ENCODE measurements at regions not wholly inside any gene's neighbourhood (a gene's known extent, or its start where the extent isn't known, plus 50 kb on each side); places are given as distances from the start of the nearest gene placed in this dataset.

GRCh38 chr1:147463022-147463421 is 78.3 kb upstream of the BCL9 start:
- DNase-seq = no peak

- DNase-seq = no peak
Measured at GRCh38 chr1:147466543-147466942, 74.8 kb upstream of the BCL9 start.

DNA sequence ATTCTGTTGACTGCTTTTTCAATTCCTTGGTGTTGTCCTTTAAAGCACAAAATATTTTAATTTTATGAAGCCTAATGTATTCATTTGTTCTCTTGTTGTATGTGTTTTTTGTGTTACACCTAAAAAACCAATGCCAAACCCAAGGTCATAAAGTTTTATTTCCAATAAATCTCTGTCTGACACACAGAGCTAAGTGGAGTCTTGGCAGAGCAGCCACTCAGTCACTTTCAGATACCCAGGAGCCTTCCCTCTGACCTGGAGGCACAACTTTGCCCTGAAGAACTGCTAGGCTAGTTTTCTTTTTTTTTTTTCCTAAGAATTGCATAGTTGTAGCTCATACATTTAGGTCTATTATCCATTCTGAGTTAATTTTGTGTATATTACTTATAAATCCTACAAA is 71.2 kb upstream of the BCL9 start:
- DNase-seq = no peak

- DNase-seq = no peak
Measured at GRCh38 chr1:147472489-147472888, 68.8 kb upstream of the BCL9 start.

DNA sequence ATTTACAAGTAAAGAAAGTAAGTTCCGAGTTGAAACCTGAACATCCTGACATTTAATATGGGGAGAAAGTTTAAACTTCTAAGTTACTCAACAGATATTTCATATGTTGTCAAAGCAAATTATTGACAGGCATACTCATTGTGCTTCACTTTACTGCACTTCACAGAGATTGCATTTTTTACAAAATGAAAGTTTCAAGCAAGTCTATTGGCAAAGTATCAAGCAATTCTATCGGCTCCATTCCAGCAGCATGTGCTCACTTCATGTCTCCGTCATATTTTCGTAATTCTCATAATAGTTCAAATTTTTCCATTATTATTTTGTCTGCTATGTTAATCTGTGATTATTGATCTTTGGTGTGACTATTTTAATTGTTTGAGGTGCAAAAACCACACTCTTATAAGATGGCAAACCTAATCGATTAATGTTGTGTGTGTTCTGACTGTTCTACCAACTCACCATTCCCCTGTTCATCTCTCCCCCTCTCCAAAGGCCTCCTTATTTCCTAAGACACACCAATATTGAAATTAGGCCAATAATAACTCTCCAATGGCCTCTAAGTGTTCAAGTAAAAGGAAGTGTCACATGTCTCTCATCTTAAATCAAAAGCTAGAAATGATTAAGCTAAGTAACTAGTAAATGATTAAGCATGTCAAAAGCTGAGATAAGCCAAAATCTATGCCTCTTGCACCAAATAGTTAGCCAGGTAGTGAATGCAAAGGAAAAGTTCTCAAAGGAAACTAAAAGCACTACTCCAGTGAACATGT is 68.2 kb upstream of the BCL9 start:
- DNase-seq = no peak

GRCh38 chr1:147473733-147474049 is 67.6 kb upstream of the BCL9 start:
- DNase-seq = no peak

DNA sequence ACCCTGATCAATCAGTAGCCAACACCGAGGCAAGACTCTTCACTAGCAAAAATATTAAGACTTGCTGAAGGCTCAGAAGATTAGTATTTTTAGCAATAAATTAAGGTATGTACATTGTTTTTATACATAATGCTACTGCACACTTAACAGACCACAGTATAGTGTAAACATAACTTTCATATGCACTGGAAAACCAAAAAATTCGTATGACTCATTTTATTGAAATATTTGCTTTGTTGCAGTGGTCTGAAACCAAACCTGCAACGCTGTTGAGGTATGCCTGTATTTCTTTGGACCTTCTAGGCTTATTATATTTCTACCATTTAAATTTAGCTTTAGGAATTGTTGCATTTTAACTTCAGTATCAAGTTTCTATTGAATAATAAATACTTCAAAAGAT is 65.8 kb upstream of the BCL9 start:
- no peak for DNase-seq

DNA sequence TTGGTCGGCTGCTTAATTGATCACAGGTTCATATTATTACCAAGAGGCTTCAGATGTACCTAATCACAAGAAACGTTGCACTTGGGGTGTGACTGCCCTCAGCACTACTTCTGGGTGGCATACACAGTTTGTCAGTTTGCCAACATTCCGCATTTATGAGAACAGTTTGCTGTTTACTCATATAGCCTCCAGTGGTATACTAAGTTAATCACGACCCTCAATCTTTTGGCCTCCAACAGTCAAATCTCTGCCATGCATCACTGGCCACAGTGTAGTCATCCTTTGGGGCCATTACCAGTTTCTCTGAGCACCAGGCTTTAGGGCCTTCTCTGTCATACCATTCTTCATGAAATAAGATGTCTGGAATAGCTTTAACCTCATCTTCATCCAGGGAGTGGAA is 62.8 kb upstream of the BCL9 start:
- DNase-seq = no peak

DNA sequence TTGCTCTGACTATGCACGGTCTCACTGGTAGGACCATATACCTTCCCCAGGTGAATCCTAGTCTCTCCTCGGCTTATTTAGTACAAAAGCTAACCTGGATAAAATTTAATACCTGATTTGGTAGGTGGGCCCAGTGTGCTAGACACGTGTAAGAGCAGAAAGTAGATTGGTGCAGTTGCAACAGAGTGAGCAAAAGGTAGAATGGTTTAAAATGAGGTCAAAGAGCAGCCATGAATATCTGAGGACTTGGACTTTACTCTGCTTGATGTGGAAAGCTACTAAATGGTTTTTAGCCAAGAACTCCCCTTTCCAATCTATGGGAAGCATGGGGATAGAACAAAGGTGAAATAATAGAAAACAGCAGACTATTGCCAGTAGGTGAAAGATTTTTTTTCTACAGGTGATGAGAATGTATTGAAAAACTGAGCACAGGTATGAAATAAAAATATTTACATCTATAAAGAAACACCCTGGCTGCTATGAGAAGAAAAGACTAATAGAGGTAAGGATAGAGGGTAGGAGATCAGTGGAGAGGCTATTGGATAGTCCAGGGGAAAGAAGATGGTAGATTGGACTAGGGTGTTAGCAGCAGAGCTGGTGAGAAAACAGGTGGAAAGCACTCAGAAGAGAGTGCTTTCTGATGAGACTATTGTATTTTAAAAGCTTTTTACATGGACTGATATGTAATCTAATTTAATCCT is 61.3 kb upstream of the BCL9 start:
- no peak for DNase-seq

DNA sequence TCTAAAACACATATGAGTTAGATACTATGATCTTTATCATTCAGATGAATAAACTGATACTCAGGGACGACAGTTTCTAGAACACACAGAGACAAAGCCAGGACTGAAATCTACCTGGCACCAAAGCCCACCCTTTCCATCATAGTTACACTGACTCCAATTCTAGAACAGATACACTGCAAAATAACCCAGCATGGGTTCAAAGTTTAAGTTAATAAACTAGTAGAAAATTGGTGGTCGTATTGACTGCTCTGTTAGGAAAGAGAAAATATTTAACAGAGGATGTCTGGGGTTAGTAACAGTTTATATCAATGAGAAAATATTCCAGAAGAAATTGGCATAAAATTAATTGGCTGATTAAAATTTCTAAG is 60.8 kb upstream of the BCL9 start:
- no peak for DNase-seq

- no peak for DNase-seq
Measured at GRCh38 chr1:147486876-147487656, 54.2 kb upstream of the BCL9 start.

- no peak for DNase-seq
Measured at GRCh38 chr1:147491098-147491497, 50.2 kb upstream of the BCL9 start.

All from CD4-positive, alpha-beta T cell treated with Interleukin-12 subunit alpha and Interleukin-12 subunit beta, for 1 hour (primary cell).